ENCODE measurements at regions not wholly inside any gene's neighbourhood (a gene's known extent, or its start where the extent isn't known, plus 50 kb on each side); places are given as distances from the start of the nearest gene placed in this dataset.

DNA sequence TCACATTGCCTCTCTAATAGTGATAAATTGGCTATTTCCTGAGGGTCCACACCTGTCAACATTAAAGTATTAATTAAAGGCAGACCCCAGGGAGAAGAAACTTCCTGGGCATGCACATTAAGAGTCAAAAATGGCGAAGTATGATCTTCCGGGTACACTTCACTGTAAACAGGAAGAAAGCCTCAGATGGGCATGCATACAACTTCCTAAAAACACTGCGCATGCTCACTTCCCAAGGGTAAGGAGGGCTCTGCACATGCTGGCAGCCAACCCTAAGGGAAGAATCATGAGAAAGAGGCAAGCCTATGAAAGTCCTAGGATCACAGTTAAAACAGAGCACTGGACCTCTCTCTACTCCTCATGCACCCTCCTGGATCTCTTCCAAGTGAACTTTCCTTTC lies 80.1 kb upstream of the IMMP2L start:
- H3K27me3 ChIP-seq (ENCODE audit: insufficient read depth, low read depth): no peaks in the 10 kb centered on the region
- H3K9me3 ChIP-seq (ENCODE audit: insufficient read depth, low read depth): no peaks in the 10 kb centered on the region
- H3F3A ChIP-seq (ENCODE audit: insufficient read depth, low read depth): no peaks in the 10 kb centered on the region
- H3K36me3 ChIP-seq (ENCODE audit: low read depth): no peaks in the 10 kb centered on the region
- no peaks in the 10 kb centered on the region for H3K4me1 ChIP-seq (replicated peaks; ENCODE audit: insufficient read depth)
- H3K9me2 ChIP-seq (ENCODE audit: insufficient read depth): no peaks in the 10 kb centered on the region
- no peak overlapping the region for H3K4me3 ChIP-seq
- H3K79me2 ChIP-seq (ENCODE audit: low read depth): no peaks in the 10 kb centered on the region
- H3K4me2 ChIP-seq: no peak overlapping the region
- H4K20me1 ChIP-seq (ENCODE audit: insufficient read depth): no peaks in the 10 kb centered on the region
- CTCF ChIA-PET: no interaction called here
- intact Hi-C loops (cut with micrococcal nuclease; ENCODE audit: unreplicated experiment): no loop called here
- POLR2A ChIA-PET (ENCODE audit: unreplicated experiment): no interaction called here
- no peak overlapping the region for H2AFZ ChIP-seq
- TF ChIP-seq, protein P1, sequence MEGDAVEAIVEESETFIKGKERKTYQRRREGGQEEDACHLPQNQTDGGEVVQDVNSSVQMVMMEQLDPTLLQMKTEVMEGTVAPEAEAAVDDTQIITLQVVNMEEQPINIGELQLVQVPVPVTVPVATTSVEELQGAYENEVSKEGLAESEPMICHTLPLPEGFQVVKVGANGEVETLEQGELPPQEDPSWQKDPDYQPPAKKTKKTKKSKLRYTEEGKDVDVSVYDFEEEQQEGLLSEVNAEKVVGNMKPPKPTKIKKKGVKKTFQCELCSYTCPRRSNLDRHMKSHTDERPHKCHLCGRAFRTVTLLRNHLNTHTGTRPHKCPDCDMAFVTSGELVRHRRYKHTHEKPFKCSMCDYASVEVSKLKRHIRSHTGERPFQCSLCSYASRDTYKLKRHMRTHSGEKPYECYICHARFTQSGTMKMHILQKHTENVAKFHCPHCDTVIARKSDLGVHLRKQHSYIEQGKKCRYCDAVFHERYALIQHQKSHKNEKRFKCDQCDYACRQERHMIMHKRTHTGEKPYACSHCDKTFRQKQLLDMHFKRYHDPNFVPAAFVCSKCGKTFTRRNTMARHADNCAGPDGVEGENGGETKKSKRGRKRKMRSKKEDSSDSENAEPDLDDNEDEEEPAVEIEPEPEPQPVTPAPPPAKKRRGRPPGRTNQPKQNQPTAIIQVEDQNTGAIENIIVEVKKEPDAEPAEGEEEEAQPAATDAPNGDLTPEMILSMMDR (conservative IDR thresholded peaks at IDR 0.05): no peak
- no peak for TF ChIP-seq EZH2 (IDR thresholded peaks at IDR 0.05; ENCODE audit: low read depth)
- BruUV-seq (replicated peaks): no TSS peak
- no peak for DNase-seq
- no peak overlapping the region for H3K27ac ChIP-seq

DNA sequence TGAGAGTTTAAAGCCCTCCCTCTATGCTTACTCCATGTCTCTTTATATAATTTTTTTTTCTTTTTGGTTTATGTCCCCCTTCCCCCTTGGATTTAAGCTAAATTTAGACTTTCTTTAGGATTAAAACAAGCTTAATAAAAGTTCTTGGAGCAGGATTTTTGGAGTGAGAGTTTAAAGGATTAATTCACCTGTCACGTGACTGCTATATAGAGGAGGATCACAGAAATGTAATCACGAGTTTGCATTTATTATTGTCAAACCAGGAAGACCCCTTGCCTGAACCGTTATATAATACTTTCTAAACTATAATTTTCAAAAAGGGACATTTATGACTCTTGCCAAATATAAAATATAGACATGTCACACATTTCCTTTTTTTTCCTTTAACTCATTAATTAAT lies 78.1 kb upstream of the IMMP2L start:
- POLR2A ChIA-PET (ENCODE audit: unreplicated experiment): no interaction called here
- Histone ChIP-seq H2AFZ (no peak overlapping the region), H3K36me3 (ENCODE audit: low read depth) (no peaks in the 10 kb centered on the region), H3K4me2 (no peak overlapping the region), H3K27me3 (ENCODE audit: insufficient read depth, low read depth) (no peaks in the 10 kb centered on the region), H3K4me3 (no peak overlapping the region), H3K4me1 (replicated peaks; ENCODE audit: insufficient read depth) (no peaks in the 10 kb centered on the region), H3K27ac (no peak overlapping the region), H3K9me2 (ENCODE audit: insufficient read depth) (no peaks in the 10 kb centered on the region), H3F3A (ENCODE audit: insufficient read depth, low read depth) (no peaks in the 10 kb centered on the region), H3K9me3 (ENCODE audit: insufficient read depth, low read depth) (no peaks in the 10 kb centered on the region), H4K20me1 (ENCODE audit: insufficient read depth) (no peaks in the 10 kb centered on the region), H3K79me2 (ENCODE audit: low read depth) (no peaks in the 10 kb centered on the region)
- intact Hi-C loops (cut with micrococcal nuclease; ENCODE audit: unreplicated experiment): no loop called here
- BruUV-seq (replicated peaks): no TSS peak
- DNase-seq: no peak
- CTCF ChIA-PET: no interaction called here
- TF ChIP-seq, protein P1 (conservative IDR thresholded peaks at IDR 0.05): no peak
- TF ChIP-seq EZH2 (IDR thresholded peaks at IDR 0.05; ENCODE audit: low read depth): no peak

DNA sequence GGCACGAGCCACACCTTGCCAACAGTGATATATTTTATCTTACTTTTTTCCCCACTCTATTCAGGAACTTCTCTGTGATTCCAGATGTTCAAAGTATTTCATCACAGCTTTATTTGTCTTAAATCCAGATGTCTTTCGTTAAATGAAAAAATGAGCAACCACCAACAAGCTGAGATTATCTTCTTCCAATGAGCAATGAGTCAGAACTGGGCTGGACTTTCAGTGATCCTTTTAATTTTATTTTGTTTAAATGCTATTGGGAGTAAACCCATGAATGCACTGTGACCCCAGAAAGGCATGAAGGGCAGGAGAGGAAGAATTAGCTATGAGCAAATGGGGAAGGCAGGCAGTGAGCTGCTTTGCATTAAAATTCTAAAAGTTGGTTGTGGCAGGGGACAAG lies 77.6 kb upstream of the IMMP2L start:
- Histone ChIP-seq H3K4me2 (no peak overlapping the region), H2AFZ (no peak overlapping the region), H3K27ac (no peak overlapping the region), H3F3A (ENCODE audit: insufficient read depth, low read depth) (no peaks in the 10 kb centered on the region), H4K20me1 (ENCODE audit: insufficient read depth) (no peaks in the 10 kb centered on the region), H3K36me3 (ENCODE audit: low read depth) (no peaks in the 10 kb centered on the region), H3K4me3 (no peak overlapping the region), H3K9me2 (ENCODE audit: insufficient read depth) (no peaks in the 10 kb centered on the region), H3K9me3 (ENCODE audit: insufficient read depth, low read depth) (no peaks in the 10 kb centered on the region), H3K79me2 (ENCODE audit: low read depth) (no peaks in the 10 kb centered on the region), H3K4me1 (replicated peaks; ENCODE audit: insufficient read depth) (no peaks in the 10 kb centered on the region), H3K27me3 (ENCODE audit: insufficient read depth, low read depth) (no peaks in the 10 kb centered on the region)
- POLR2A ChIA-PET (ENCODE audit: unreplicated experiment): no interaction called here
- CTCF ChIA-PET: no interaction called here
- intact Hi-C loops (cut with micrococcal nuclease; ENCODE audit: unreplicated experiment): no loop called here
- BruUV-seq (replicated peaks): no TSS peak
- DNase-seq: no peak
- TF ChIP-seq EZH2 (IDR thresholded peaks at IDR 0.05; ENCODE audit: low read depth): no peak
- TF ChIP-seq, protein P1 (conservative IDR thresholded peaks at IDR 0.05): no peak

All from PC-9 (cell line).